HG02588 (cell line): ENCODE measurements at regions not wholly inside any gene's neighbourhood (a gene's known extent, or its start where the extent isn't known, plus 50 kb on each side); places are given as distances from the start of the nearest gene placed in this dataset.

Experiments used
- ATAC-seq: cut with Tn5 transposase; IDR thresholded peaks from one replicate; pipeline ENCODE4 v1.9.1; 2021; ENCODE audit warnings: mild to moderate bottlenecking, moderate library complexity; ENCODE audit not compliant: unreplicated experiment

DNA sequence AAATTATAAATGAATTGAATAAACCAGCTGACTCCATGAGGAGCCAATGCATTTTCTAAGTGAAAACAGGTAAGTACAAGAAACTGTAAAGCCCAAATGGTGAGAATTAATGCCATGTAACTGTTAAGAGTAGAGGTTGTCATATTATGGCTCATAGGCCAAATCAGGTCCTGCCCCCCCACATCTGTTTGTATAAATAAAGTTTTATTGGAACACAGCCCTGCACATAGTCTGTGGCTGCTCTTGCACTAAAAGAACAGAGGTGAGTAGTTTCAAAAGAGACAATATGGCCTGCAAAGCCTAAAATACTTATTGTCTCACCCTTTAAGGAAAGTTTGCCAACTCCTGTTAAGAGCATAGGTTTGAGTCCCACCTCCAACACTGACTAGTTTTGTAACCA, 140.5 kb upstream of the SRRM4 start:
- no peak for ATAC-seq

DNA sequence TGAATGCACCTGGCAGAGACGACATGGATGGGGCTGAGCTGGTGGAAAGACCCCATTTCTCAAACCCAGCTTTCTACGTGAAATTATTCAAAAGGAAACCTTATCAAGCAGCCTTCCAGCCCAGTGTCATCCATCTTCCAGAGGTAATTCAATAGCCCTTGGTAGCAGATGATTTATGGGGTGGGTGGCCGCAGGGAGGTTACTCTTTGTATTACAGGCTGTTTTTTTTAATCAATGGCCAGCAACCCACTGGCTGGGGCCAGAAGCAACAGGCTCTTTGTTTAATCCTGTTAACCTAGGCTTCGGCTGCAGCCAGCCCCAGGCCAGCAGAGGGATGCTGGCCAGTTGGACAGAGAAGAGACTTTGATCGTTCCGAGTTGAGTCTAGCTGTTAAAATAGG, 139.8 kb upstream of the SRRM4 start:
- no peak for ATAC-seq

DNA sequence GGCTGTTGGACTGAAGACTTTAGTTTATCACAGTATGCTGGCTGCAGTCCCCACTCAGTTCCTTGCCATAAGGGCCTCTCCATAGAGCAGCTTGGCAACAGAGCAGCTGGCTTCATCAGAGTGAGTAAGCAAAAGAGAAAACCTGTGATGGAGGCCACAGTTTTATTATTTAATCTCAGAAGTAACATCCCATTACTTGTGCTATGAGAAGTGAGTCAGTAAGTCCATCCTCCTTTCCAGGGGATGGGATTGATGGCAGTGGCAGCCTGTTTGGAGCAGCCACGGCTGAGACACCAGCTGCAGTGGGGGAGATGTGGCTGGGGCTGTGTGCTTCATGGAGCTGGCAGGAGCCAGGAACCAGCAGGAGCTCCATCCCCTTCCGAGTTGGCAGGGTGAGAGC, 138.5 kb upstream of the SRRM4 start:
- ATAC-seq = no peak

DNA sequence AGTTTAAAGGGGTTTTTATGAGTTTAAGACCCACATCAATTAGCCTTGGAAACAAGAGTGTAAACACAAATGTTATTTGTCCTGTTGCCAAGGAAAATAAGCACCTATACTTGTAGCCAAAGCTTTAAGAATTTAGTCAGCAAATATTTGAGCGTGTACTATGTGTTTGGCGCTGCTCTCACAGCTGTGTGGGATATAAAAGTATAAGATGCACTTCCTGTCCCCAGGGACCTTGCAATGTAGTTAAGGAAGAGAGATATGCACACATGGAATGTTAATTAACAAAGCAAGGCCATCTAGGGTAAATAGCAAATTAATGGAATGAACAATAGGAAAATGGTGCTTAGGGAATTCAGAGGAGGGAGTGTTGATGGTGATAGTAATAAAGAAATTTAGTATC, 134.9 kb upstream of the SRRM4 start:
- no peak for ATAC-seq

DNA sequence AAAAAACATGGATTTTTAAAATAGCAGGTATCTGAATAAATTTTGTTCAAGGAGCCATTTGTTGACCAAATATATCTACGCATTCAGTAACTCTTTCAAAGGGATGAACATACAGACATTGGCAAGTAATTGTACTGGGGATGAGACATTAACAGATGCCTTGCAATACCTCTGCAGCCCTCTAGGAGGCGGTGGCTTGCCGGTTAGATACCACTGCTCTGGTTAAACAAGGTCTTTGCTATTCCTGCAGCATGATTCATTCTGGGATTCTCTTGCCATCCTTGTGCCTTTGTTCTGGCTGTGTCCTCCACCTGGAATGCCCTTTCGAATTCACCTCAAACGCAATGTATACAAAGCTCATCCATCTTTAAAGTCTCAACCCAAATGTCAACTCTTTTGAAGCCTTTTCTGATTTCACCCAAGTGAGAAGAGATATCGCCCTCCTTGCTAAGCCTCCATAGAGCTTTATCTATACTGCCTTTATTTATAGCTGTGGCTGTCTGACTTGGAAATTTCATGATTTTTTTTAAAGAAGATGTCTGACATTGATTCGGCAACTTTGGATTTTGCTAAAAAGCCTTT, 131.0 kb upstream of the SRRM4 start:
- no peak for ATAC-seq

DNA sequence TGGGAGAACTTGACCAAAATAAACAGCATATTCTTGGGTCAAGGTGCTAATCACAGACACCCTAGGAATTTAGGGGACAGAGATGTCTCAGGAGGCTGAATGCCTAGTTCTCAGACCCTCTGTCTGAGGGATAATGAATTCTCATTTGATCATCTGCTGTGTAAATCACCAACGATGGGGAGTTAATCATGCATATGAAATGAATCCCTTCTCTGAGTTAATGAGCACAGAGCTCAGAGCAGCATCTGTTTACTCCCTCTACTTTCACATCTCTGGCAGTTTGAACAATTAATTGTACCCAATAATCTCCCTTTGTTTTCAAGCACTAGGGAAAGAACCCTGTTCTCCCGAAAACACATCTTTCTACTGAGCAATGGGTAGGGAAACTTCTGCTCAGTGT, 129.4 kb upstream of the SRRM4 start:
- no peak for ATAC-seq

DNA sequence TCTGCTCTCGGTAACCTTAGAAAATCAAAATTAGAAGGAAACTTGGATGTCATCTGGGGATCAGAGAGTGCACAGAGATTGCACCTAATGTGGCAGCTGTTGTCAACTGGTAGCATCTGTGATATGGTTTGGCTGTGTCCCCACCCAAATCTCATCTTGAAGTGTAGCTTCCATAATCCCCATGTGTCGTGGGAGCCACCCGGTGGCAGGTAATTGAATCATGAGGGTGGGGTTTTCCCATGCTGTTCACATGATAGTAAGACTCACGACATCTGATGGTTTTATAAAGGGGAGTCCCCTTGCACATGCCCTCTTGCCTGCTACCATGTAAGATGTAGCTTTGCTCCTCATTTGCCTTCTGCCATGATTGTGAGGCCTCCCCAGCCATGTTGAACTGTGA, 127.7 kb upstream of the SRRM4 start:
- no peak for ATAC-seq

DNA sequence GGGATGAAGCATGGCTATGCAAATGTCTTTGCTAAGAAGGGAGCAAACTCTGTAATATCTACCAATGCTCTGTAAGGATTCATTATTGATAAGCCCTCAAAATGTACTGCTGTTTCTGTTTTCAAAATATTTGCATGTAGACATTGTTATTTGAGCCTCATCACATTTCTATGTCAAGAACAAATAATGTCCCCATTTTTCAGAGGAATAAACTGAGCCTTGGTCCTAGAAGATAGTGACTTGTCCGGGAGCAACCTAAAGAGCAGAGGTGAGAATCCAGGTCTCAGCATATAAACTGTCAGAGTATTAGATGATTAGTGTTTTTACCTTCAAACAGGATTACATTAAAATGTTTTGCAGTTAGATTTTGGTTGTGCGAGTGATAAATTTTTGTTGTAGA, 125.5 kb upstream of the SRRM4 start:
- ATAC-seq = no peak

DNA sequence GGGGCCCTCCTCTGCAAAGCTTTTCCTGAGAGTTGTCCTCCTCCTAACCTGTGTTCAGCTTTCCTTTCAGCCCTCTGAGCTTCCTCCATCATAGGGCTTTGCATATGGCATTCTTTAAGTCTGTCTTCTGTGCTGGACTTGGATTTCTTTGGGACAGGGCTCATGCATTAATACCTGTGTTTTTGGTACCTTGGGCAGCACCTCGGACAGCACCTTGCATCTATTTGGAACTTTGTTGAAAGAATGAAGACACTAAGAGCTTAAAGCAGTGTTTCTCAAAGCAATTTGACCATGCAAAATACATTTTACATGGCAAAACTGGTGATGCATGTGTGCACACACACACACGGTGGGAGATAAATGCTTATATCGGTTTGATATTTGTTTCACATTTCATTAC, 115.0 kb upstream of the SRRM4 start:
- ATAC-seq = no peak

DNA sequence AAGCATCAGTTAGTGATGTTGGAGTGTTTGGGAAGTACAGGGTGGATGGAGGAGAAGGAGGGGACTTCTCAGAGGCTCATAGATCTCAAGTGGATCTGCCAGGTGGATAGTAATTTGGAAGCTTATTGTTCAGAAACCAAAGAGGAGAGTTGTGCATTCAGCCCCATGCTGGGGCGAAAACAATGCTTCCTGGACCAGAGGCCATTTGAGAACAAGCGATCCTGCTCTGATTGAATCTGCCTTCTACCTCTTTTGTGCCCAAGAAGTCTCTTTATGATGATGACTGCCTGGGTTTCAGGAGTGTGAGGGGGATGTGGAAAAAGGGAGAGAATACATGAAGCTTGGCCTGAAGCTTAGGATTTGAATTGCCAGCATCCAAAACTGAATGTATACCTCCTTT, 110.8 kb upstream of the SRRM4 start:
- ATAC-seq = no peak

DNA sequence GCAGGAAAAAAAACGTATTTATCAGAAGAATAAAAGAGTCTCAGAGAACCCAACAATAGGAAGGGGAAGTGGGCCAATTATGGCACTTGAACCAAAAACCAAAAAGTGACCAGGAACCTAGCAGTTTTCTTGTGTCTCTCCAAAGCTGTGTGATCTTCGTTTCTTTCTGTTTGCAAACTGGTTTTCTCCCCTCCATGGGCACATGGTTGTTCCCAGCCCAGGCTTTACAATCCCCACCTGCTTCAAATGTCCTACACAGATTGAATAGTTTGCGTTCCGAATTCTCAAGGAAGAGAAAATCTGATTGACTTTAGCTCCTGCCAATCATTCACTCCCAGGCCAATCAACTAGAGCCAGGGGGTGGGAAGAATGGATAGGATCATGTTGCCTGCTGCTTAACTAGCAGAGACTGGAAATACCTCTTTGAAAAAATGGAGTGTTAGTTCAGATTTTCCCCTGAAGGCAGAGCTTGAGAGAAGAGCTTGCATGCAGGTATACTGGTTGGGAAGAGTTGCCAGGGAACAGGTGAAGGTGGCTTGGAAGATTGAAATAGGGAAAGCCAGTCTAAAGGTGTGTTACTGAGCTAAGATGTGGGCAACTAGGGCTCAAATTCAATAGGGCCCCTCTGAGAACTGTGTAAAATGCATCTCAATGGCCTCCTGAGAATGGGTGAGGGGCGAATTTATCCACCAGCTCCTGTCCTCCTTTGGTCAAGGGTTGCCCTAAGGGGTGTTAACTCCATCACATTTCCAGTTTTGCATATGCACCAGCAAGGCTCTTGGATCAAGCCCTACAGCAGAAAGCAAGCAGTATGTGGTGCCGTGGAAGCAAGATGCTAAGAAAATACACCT, 106.4 kb upstream of the SRRM4 start:
- no peak for ATAC-seq

DNA sequence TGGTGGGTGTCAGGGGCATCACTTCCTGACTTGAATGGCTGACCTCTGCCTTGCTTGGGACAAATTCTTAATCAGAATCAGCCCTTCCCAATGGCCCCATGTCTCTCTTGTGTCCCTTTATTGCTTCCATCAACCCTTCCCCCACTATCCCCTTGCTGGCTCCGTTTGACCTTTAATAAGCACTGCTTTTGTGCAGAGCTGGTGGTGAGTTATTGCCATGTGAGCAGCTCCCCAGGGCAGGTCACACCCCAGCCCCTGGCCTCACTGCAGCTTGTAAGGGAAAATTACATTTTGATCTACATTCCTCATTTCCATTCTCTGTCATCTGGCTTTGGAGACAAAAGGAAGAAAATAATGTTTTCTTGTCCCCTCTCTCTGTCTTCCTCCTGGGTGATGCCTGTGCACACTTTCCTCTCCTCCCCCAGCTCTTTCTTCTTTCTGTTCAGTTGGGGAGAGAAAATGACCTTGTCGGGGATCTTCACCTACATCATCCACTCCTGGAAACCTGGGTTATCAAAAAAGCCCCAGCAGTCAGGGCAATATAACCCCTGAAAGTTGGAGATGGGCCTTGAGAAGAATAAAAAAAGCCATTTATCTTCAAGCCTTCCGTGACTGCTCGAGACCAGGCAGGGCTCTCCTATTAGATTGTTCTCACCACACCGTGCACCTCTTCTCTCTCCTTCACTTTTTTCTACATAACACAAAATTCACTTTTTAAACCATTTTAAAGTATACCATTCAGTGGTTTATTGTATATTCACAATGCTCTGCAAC, 100.4 kb upstream of the SRRM4 start:
- no peak for ATAC-seq

DNA sequence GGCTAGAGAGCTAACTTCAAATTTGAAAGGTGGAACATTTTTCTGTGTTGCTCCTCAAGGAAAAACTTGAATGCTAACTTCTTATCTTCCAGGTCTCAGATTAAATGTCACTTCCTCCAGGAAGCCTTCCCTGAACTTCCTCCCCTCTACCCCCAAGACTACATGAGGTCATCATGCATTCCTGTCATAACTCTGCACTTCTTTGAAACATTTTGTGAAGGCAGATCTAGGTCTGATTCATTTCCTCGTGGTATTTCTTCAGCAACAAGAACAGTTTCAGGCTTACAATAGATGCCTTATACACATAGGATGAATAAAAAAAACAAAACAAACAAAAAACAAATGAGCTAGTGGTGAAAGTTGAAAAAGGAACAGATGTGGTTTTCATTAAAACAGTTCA, 97.1 kb upstream of the SRRM4 start:
- no peak for ATAC-seq

DNA sequence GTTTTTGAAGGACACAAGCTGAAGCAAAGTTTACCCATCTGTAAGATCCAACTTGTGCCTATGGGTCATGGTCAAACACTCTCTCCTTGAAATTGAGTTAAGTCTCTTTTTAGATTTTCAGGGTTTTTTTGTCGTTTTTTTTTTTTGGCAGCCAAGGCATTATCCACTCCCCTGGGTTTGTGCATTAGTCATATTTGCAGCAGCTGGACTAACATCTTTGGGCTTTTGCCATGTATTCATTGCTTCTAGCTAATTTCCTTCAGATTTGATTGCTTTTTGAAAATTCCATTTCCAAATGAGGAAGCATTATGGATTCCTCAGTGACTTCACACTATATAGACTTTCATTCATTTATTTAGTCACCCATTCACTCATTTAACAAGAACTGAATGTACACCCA, 80.3 kb upstream of the SRRM4 start:
- ATAC-seq = no peak

DNA sequence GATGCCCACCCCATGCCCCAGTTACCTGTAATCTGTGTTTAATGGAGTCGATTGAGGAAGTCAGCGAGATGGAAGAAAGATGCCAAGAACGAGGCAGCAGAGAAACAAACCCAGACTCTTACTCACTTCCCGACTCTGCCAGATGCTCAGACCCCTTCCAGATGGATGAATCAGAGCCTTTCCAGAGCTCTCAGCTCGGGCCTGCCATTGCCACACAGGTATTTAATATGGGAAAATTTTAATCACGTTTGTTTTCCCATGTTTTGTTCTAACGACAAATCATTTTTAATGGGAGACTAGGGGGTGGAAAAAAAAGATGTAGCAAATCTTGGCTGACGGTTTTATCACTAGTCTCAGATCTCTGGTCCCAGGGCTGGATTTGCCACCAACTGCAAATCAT, 72.5 kb upstream of the SRRM4 start:
- no peak for ATAC-seq

DNA sequence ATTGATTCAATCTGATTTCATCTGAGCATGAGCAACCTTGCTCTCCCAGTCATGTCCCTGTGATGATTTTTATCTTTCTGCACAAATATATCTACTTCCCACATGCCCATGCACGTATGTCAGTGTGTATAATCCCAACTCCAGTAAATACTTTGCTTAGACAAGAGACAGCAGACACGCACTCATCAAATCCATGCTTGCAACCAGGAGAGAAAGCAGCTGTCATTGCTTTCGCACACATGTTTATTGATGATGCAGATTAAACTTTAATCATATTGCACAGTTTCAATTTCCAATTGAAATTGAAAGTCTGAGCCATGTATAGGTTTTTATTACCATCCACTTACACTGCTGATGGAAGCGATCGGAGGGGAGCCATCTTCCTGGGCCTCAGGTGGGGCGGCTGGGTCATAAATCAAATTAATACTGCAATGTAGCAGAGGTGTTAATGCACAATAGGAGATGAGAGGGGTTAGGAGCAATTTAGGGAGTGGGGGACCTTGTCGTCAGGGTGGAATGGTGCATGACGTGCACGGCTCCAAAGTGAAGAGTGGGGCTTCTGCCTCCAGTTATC, 68.6 kb upstream of the SRRM4 start:
- ATAC-seq = no peak

DNA sequence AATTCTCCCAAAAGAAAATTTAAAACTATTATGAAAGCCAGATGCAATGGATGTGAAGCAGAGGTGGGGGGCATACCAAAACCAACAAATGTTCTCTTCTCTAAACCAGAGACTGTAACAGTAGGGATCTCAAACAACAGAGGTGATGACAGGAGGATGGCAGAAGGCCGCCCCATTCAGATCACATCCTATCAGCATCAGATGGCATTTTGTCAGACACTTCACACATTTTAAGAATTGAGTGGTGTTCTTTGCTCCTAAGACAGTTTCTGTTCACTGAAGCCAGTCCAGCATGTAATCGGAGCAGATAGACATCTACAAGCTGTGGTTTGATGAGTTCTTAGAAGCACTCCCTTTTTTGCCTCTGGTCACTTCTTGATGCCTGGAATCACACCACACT, 59.6 kb upstream of the SRRM4 start:
- ATAC-seq = no peak

DNA sequence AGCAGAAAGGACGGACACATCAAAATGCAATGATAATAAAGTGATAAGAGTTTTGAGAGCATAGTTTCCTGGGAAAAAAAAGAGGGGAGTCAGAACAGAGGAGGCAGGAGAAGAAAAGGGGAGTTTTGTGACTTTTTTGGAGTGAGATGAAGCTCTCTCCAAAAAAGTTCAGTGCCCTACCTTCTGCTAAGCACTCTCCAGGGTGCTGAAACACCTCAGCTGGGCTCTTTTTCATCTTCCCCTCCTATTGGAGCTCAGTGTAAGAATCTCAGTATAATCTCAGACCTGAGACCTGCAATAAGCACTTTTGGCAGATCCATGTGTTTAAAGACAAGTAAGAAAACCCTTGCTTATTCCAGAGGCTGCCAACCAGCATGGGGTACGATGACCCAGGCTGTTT, 58.9 kb upstream of the SRRM4 start:
- ATAC-seq = no peak

DNA sequence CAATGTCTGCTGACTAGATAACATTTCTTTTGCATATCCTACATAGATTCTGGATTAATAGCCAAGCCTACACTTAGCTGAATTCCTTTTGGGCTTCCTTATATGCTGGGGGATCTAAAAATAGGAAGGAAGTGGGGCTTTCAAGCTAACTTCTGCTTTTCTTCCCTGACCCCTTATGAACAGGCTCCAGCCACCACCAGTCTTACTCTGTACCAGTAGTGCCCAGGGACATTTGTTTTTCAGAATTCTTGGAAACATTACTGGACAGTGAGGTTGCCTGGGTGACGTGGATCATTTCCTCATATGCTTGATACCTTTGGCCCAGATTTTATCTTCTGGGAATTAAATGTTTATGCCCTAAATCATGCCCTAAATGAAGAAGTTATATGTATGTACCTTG, 55.9 kb upstream of the SRRM4 start:
- no peak for ATAC-seq

DNA sequence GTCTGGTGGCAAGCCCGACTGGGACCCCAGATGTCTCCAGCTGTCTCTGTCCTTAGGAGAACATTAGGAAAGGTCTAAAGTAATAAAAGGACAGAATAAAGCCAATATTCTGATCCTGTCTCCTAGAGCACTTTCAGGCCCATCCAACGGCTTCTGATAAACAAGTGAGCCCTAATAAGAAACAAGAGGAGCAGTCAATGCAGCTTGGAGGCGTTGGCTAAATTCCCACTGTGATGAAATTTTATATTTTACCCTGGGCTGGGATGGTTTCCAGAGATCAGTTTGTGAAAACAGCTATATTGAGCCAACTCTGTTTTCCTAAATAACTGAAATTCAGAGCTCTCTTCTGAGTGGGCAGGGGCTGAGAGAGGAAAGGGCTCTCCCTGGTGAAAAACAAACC, 55.5 kb upstream of the SRRM4 start:
- ATAC-seq = no peak
